PC-9 (cell line): ENCODE measurements at regions not wholly inside any gene's neighbourhood (a gene's known extent, or its start where the extent isn't known, plus 50 kb on each side); places are given as distances from the start of the nearest gene placed in this dataset.

Experiments
- BruUV-seq: library from RNA; stranded (reverse); fragments of 400-500 nt; replicated peaks from 2 replicates; lab custom pipeline; 2021; lab: Mats Ljungman, UMichigan
- CTCF ChIA-PET: fragments of 300-600 bp; sonication (Branson Sonifier 250); formaldehyde crosslinking; loops from one replicate; lab custom pipeline; 2022; ENCODE audit warnings: antibody characterized with exemption; lab: Charles Lee
- POLR2A ChIA-PET: fragments of 300-600 bp; sonication (Branson Sonifier 250); formaldehyde crosslinking; loops from one replicate; lab custom pipeline; 2022; ENCODE audit warnings: antibody characterized with exemption; ENCODE audit not compliant: unreplicated experiment; lab: Charles Lee
- DNase-seq, 2 experiments: peaks; one replicate each; pipeline versions ENCODE4 v3.0.0 to v3.0.0-alpha.2; 2015 to 2022; ENCODE audit warnings: mixed read lengths in 1 of 2
- H2AFZ ChIP-seq: fragments of 200-600 bp; sonication (generic); 2 replicates; pipeline ENCODE4 v1.8.1; 2017; ENCODE audit warnings: antibody characterized with exemption
- H3F3A ChIP-seq: fragments of 200-600 bp; sonication (generic); 2 replicates; pipeline ENCODE4 v1.8.1; 2017; ENCODE audit warnings: antibody characterized with exemption, mild to moderate bottlenecking, low read depth; ENCODE audit not compliant: insufficient read depth
- H3K27ac ChIP-seq: fragments of 200-600 bp; sonication (generic); 2 replicates; pipeline ENCODE4 v1.6.1; 2016; ENCODE audit warnings: mixed run types
- H3K27me3 ChIP-seq: fragments of 200-600 bp; sonication (generic); 2 replicates; pipeline ENCODE4 v1.6.1; 2016; ENCODE audit warnings: low read depth, mixed run types; ENCODE audit not compliant: insufficient read depth
- H3K36me3 ChIP-seq: fragments of 200-600 bp; sonication (generic); 2 replicates; pipeline ENCODE4 v1.6.1; 2016; ENCODE audit warnings: low read depth, mixed run types
- H3K4me1 ChIP-seq: fragments of 200-600 bp; sonication (generic); replicated peaks from 2 replicates; pipeline ENCODE4 v1.6.1; 2016; ENCODE audit warnings: mixed run types; ENCODE audit not compliant: insufficient read depth
- H3K4me2 ChIP-seq: fragments of 200-600 bp; sonication (generic); 2 replicates; pipeline ENCODE4 v1.6.1; 2017; ENCODE audit warnings: mixed run types
- H3K4me3 ChIP-seq: fragments of 200-600 bp; sonication (generic); 2 replicates; pipeline ENCODE4 v1.6.1; 2016; ENCODE audit warnings: mixed run types
- H3K79me2 ChIP-seq: fragments of 200-600 bp; sonication (generic); 2 replicates; pipeline ENCODE4 v1.6.1; 2017; ENCODE audit warnings: low read depth, mixed run types
- H3K9me2 ChIP-seq: fragments of 200-600 bp; sonication (generic); 2 replicates; pipeline ENCODE4 v1.8.1; 2017; ENCODE audit warnings: mild to moderate bottlenecking; ENCODE audit not compliant: insufficient read depth
- H3K9me3 ChIP-seq: fragments of 200-600 bp; sonication (generic); 2 replicates; pipeline ENCODE4 v1.8.1; 2016; ENCODE audit warnings: low read depth; ENCODE audit not compliant: insufficient read depth
- H4K20me1 ChIP-seq: fragments of 200-600 bp; sonication (generic); 2 replicates; pipeline ENCODE4 v1.8.1; 2017; ENCODE audit not compliant: insufficient read depth
- EZH2 ChIP-seq: fragments of 200-600 bp; sonication (generic); IDR thresholded peaks from 2 replicates; pipeline ENCODE4 v1.8.0; 2017; ENCODE audit warnings: antibody characterized with exemption, low read depth
- intact Hi-C: fragments of 100-400 bp; cut with micrococcal nuclease; formaldehyde crosslinking; loops from one replicate; pipeline ENCODE4 v1.10.0; 2022; ENCODE audit not compliant: unreplicated experiment
- TF ChIP-seq, protein P1 (sequence below): fragments of 200-600 bp; sonication (generic); conservative IDR thresholded peaks from 2 replicates; pipeline ENCODE4 v1.6.1; 2017; ENCODE audit warnings: mixed run types, antibody characterized with exemption, mild to moderate bottlenecking, moderate library complexity

DNA sequence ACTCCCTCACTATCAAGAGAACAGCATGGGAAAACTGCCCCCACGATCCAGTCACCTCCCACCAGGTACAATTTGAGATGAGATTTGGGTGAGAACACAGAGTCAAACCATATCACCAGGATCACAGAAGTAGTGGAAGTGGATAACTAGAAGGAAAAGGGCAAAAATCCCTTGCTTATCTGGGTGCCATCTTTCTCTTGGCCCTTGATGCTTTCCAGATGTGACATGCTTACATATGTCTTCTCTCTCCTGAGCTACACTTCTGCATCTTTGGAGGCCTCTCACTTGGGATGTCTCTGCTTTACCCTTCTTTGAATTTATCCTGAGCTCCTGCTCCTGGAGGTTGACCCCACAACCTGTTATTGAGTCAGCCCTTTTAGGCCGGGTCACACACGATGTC, 57.6 kb upstream of the APOBEC4 start:
- no peaks in the 10 kb centered on the region for H3K27me3 ChIP-seq
- H3K4me3 ChIP-seq: no peak overlapping the region
- no peak for DNase-seq
- no peaks in the 10 kb centered on the region for H3K9me3 ChIP-seq
- intact Hi-C loops: no loop called here
- no peak overlapping the region for H3K4me2 ChIP-seq
- H3K27ac ChIP-seq: no peak overlapping the region
- CTCF ChIA-PET: no interaction called here
- H3K9me2 ChIP-seq: no peaks in the 10 kb centered on the region
- TF ChIP-seq EZH2: no peak
- TF ChIP-seq, protein P1, sequence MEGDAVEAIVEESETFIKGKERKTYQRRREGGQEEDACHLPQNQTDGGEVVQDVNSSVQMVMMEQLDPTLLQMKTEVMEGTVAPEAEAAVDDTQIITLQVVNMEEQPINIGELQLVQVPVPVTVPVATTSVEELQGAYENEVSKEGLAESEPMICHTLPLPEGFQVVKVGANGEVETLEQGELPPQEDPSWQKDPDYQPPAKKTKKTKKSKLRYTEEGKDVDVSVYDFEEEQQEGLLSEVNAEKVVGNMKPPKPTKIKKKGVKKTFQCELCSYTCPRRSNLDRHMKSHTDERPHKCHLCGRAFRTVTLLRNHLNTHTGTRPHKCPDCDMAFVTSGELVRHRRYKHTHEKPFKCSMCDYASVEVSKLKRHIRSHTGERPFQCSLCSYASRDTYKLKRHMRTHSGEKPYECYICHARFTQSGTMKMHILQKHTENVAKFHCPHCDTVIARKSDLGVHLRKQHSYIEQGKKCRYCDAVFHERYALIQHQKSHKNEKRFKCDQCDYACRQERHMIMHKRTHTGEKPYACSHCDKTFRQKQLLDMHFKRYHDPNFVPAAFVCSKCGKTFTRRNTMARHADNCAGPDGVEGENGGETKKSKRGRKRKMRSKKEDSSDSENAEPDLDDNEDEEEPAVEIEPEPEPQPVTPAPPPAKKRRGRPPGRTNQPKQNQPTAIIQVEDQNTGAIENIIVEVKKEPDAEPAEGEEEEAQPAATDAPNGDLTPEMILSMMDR: no peak
- H3F3A ChIP-seq: no peaks in the 10 kb centered on the region
- no TSS peak for BruUV-seq
- H3K79me2 ChIP-seq: no peaks in the 10 kb centered on the region
- POLR2A ChIA-PET: no interaction called here
- H4K20me1 ChIP-seq: no peaks in the 10 kb centered on the region
- no peaks in the 10 kb centered on the region for H3K36me3 ChIP-seq
- H2AFZ ChIP-seq: no peak overlapping the region
- H3K4me1 ChIP-seq: no peaks in the 10 kb centered on the region

DNA sequence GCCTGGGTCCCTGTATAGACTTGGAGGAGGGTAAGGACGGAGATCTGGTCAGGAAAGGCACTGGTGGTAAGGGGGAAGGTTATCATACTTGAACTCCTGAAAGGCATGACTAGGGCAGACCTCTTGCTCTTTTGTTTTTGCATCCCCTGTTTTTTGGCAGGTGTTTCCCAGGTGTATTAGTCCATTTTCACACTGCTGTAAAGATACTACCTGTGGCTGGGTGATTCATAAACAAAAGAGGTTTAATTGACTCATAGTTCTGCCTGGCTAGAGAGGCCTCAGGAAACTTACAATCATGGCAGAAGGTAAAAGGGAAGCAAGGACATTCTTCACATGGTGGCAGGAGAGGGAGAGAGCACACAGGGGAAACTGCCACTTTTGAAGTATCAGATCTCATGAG, 57.2 kb upstream of the APOBEC4 start:
- H3K4me3 ChIP-seq: no peak overlapping the region
- CTCF ChIA-PET: no interaction called here
- intact Hi-C loops: no loop called here

DNA sequence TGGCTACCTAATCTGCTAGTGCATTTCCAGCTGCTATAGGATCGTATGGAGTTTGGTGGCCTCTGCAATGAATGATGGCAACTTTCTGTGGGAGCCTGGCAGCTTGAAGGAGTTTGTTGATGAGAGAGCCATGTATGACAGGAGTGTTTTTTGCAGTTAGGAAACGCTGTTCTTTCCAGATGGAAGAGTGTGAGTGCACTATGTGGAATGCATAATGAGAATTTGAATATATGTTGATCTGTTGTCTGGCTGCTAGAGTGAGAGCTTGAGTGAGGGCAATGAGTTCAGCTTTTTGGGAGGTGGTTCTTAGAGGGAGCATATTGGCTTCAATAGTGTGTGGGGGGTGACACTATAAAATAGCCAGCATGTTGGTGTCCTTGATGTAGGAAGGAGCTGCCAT, 51.0 kb upstream of the APOBEC4 start:
- Histone ChIP-seq H3K4me3 (no peak overlapping the region), H3F3A (peaks cover 18% of the 10 kb centered on the region), H3K9me2 (no peaks in the 10 kb centered on the region), H3K9me3 (peaks cover 3% of the 10 kb centered on the region; the same call in 1 of the 2 replicates), H2AFZ (no peak overlapping the region), H3K4me1 (peaks cover 35% of the 10 kb centered on the region), H3K36me3 (no peaks in the 10 kb centered on the region), H3K4me2 (no peak overlapping the region), H3K27ac (no peak overlapping the region), H3K27me3 (no peaks in the 10 kb centered on the region), H4K20me1 (no peaks in the 10 kb centered on the region), H3K79me2 (no peaks in the 10 kb centered on the region)
- ChIA-PET POLR2A (interaction anchor here (0.6 kb wide), 1 partner anchor 396 kb away, joined by 3 read pairs; no protein-coding TSS in a partner anchor), CTCF (no interaction called here)
- no peak for DNase-seq
- intact Hi-C loops: no loop called here
- BruUV-seq: no TSS peak
- TF ChIP-seq, protein P1: no peak

More for the DNA sequence above, 57.2 kb upstream of the APOBEC4 start:
- no peaks in the 10 kb centered on the region for H3K9me2 ChIP-seq
- no peak overlapping the region for H3K27ac ChIP-seq
- no peaks in the 10 kb centered on the region for H3K79me2 ChIP-seq
- H3K27me3 ChIP-seq: no peaks in the 10 kb centered on the region
- H3K9me3 ChIP-seq: no peaks in the 10 kb centered on the region
- H3K4me1 ChIP-seq: no peaks in the 10 kb centered on the region
- no peak overlapping the region for H3K4me2 ChIP-seq
- no peaks in the 10 kb centered on the region for H3K36me3 ChIP-seq
- no peak overlapping the region for H2AFZ ChIP-seq
- TF ChIP-seq, protein P1: no peak
- TF ChIP-seq EZH2: no peak
- no TSS peak for BruUV-seq
- no peaks in the 10 kb centered on the region for H3F3A ChIP-seq
- POLR2A ChIA-PET: no interaction called here
- no peaks in the 10 kb centered on the region for H4K20me1 ChIP-seq
- DNase-seq: no peak
